Esophagus squamous epithelium (tissue), 4 donors: ENCODE measurements at regions not wholly inside any gene's neighbourhood (a gene's known extent, or its start where the extent isn't known, plus 50 kb on each side); places are given as distances from the start of the nearest gene placed in this dataset.

ENCODE experiments used
- POLR2A ChIP-seq, 4 donors: fragments of 450-650 bp; IDR thresholded peaks; one replicate each; pipeline ENCODE4 v1.6.1; 2017; ENCODE audit warnings: antibody characterized with exemption in 4 of 4, mild to moderate bottlenecking in 4 of 4, moderate library complexity in 3 of 4
- TF ChIP-seq, protein P1 (sequence below), 6 experiments: fragments of 450-650 bp in 4 of 6; fragments of 200-600 bp in 2 of 6; sonication (generic) in 2 of 6; IDR thresholded peaks; one replicate each; pipeline ENCODE4 v1.5.1; 2016 to 2019; ENCODE audit warnings: antibody characterized with exemption in 6 of 6, mild to moderate bottlenecking in 4 of 6, moderate library complexity in 4 of 6

DNA sequence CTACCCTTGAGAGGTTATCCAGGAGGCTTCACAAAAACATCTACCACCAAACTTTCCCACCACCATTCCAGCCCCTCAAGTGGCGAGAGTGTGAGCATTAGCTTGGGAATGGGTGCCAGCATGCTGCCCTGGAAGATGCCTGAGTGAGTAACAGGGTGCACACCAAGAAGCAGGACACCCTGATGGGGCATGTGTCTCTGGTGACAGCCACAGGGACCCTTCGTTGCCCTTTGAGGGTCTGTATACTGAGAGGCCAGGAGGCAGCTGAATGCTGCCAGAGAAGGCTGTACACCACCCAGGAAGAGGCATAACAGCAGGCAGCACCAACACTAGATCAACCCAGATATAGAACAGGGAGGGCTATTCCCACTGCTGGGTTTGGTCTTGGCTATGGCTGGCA is 233.6 kb upstream of the THSD7B start:
- TF ChIP-seq POLR2A (IDR thresholded peaks at IDR 0.05), result no peak
- TF ChIP-seq, protein P1, sequence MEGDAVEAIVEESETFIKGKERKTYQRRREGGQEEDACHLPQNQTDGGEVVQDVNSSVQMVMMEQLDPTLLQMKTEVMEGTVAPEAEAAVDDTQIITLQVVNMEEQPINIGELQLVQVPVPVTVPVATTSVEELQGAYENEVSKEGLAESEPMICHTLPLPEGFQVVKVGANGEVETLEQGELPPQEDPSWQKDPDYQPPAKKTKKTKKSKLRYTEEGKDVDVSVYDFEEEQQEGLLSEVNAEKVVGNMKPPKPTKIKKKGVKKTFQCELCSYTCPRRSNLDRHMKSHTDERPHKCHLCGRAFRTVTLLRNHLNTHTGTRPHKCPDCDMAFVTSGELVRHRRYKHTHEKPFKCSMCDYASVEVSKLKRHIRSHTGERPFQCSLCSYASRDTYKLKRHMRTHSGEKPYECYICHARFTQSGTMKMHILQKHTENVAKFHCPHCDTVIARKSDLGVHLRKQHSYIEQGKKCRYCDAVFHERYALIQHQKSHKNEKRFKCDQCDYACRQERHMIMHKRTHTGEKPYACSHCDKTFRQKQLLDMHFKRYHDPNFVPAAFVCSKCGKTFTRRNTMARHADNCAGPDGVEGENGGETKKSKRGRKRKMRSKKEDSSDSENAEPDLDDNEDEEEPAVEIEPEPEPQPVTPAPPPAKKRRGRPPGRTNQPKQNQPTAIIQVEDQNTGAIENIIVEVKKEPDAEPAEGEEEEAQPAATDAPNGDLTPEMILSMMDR (IDR thresholded peaks at IDR 0.05), result no peak
